ENCODE measurements at regions not wholly inside any gene's neighbourhood (a gene's known extent, or its start where the extent isn't known, plus 50 kb on each side); places are given as distances from the start of the nearest gene placed in this dataset.

GRCh38 chr5:135662061-135662481, 83.3 kb upstream of the CXCL14 start:
- no peak for DNase-seq (ENCODE audit: low spot score)

- DNase-seq (ENCODE audit: low spot score): peak; percentile 17
These were observed 82.2 kb upstream of the CXCL14 start for GRCh38 chr5:135660826-135661575.

- no peak for DNase-seq (ENCODE audit: low spot score)
These were observed 78.9 kb upstream of the CXCL14 start for GRCh38 chr5:135657536-135658305.

GRCh38 chr5:135655468-135655815, 76.7 kb upstream of the CXCL14 start:
- no peak for DNase-seq (ENCODE audit: low spot score)

GRCh38 chr5:135654761-135655467, 76.1 kb upstream of the CXCL14 start:
- no peak for DNase-seq (ENCODE audit: low spot score)

GRCh38 chr5:135651156-135651555, 72.4 kb upstream of the CXCL14 start:
- no peak for DNase-seq (ENCODE audit: low spot score)

GRCh38 chr5:135650081-135650480, 71.3 kb upstream of the CXCL14 start:
- no peak for DNase-seq (ENCODE audit: low spot score)

- no peak for DNase-seq (ENCODE audit: low spot score)
These were observed 70.6 kb upstream of the CXCL14 start for GRCh38 chr5:135649435-135649834.

- DNase-seq (ENCODE audit: low spot score): no peak
These were observed 69.3 kb upstream of the CXCL14 start for GRCh38 chr5:135648116-135648515.

GRCh38 chr5:135645336-135646180, 66.8 kb upstream of the CXCL14 start:
- no peak for DNase-seq (ENCODE audit: low spot score)

- DNase-seq (ENCODE audit: low spot score): no peak
These were observed 66.0 kb upstream of the CXCL14 start for GRCh38 chr5:135644816-135645215.

GRCh38 chr5:135643881-135644766, 65.3 kb upstream of the CXCL14 start:
- no peak for DNase-seq (ENCODE audit: low spot score)

GRCh38 chr5:135642934-135643333, 64.1 kb upstream of the CXCL14 start:
- DNase-seq (ENCODE audit: low spot score): no peak

- no peak for DNase-seq (ENCODE audit: low spot score)
These were observed 63.7 kb upstream of the CXCL14 start for GRCh38 chr5:135642488-135642870.

- no peak for DNase-seq (ENCODE audit: low spot score)
These were observed 63.1 kb upstream of the CXCL14 start for GRCh38 chr5:135641734-135642487.

GRCh38 chr5:135641319-135641718, 62.5 kb upstream of the CXCL14 start:
- DNase-seq (ENCODE audit: low spot score): no peak

- no peak for DNase-seq (ENCODE audit: low spot score)
These were observed 56.7 kb upstream of the CXCL14 start for GRCh38 chr5:135635451-135635850.

GRCh38 chr5:135632798-135633197, 54.0 kb upstream of the CXCL14 start:
- no peak for DNase-seq (ENCODE audit: low spot score)

- DNase-seq (ENCODE audit: low spot score): no peak
These were observed 52.6 kb upstream of the CXCL14 start for GRCh38 chr5:135631391-135631790.

- DNase-seq (ENCODE audit: low spot score): no peak
These were observed 50.9 kb upstream of the CXCL14 start for GRCh38 chr5:135629666-135630065.

Measured in iPS-NIHi11 (cell line).